GM23338 (cell line): ENCODE measurements at regions not wholly inside any gene's neighbourhood (a gene's known extent, or its start where the extent isn't known, plus 50 kb on each side); places are given as distances from the start of the nearest gene placed in this dataset.

Experiments used
- ATAC-seq: fragments of 200-7000 bp; cut with Tn5 transposase; 3 replicates; pipeline ENCODE4 v1.9.1; 2020
- DNase-seq: peaks from one replicate; pipeline ENCODE4 v3.0.0-alpha.2; 2015; ENCODE audit warnings: low spot score
- H2AFZ ChIP-seq: fragments of 200-600 bp; sonication (generic); 2 replicates; pipeline ENCODE4 v1.8.0; 2016; ENCODE audit warnings: antibody characterized with exemption, mild to moderate bottlenecking, moderate library complexity
- H3F3A ChIP-seq: fragments of 200-600 bp; sonication (generic); replicated peaks from 2 replicates; pipeline ENCODE4 v1.8.0; 2017; ENCODE audit warnings: antibody characterized with exemption, mixed run types, low read depth
- H3K27ac ChIP-seq: fragments of 200-600 bp; sonication (generic); 2 replicates; pipeline ENCODE4 v1.6.1; 2016; ENCODE audit warnings: low read depth
- H3K27me3 ChIP-seq: fragments of 200-600 bp; sonication (generic); 2 replicates; pipeline ENCODE4 v1.8.0; 2016; ENCODE audit warnings: mild to moderate bottlenecking, mixed run types, moderate library complexity; ENCODE audit not compliant: insufficient read depth
- H3K36me3 ChIP-seq: fragments of 200-600 bp; sonication (generic); 2 replicates; pipeline ENCODE4 v1.8.0; 2016; ENCODE audit warnings: mild to moderate bottlenecking; ENCODE audit not compliant: insufficient read depth
- H3K4me1 ChIP-seq: fragments of 200-600 bp; sonication (generic); 2 replicates; pipeline ENCODE4 v1.8.0; 2016; ENCODE audit warnings: mild to moderate bottlenecking, moderate library complexity; ENCODE audit not compliant: insufficient read depth
- H3K4me2 ChIP-seq: fragments of 200-600 bp; sonication (generic); 2 replicates; pipeline ENCODE4 v1.7.1; 2017; ENCODE audit warnings: mixed run types
- H3K4me3 ChIP-seq: fragments of 200-600 bp; sonication (generic); 2 replicates; pipeline ENCODE4 v1.6.1; 2016; ENCODE audit warnings: mixed run types
- H3K79me2 ChIP-seq: fragments of 200-600 bp; sonication (generic); replicated peaks from 2 replicates; pipeline ENCODE4 v1.8.0; 2017; ENCODE audit warnings: mild to moderate bottlenecking; ENCODE audit not compliant: insufficient read depth
- H3K9me2 ChIP-seq: fragments of 200-600 bp; sonication (generic); 2 replicates; pipeline ENCODE4 v1.8.0; 2017; ENCODE audit not compliant: insufficient read depth
- H4K20me1 ChIP-seq: fragments of 200-600 bp; sonication (generic); replicated peaks from 2 replicates; pipeline ENCODE4 v1.8.0; 2017; ENCODE audit warnings: mild to moderate bottlenecking; ENCODE audit not compliant: insufficient read depth
- H3K27ac Mint-ChIP-seq: 2 replicates; pipeline ENCODE4 v1.8.0; 2020; ENCODE audit warnings: inconsistent platforms, mild to moderate bottlenecking, moderate library complexity, mixed read lengths
- H3K27me3 Mint-ChIP-seq: 3 replicates; pipeline ENCODE4 v1.8.0; 2022; ENCODE audit warnings: low read depth, mild to moderate bottlenecking, moderate library complexity, mixed read lengths, inconsistent platforms; ENCODE audit not compliant: insufficient read depth, poor library complexity
- H3K36me3 Mint-ChIP-seq: 3 replicates; pipeline ENCODE4 v1.8.0; 2021; ENCODE audit warnings: low read depth, mild to moderate bottlenecking, inconsistent platforms, moderate library complexity, mixed read lengths
- H3K4me1 Mint-ChIP-seq: 3 replicates; pipeline ENCODE4 v1.8.0; 2020; ENCODE audit warnings: mild to moderate bottlenecking, inconsistent platforms, mixed read lengths
- H3K4me3 Mint-ChIP-seq: 3 replicates; pipeline ENCODE4 v1.8.0; 2021; ENCODE audit warnings: moderate library complexity, mild to moderate bottlenecking, inconsistent platforms, mixed read lengths
- H3K9me3 Mint-ChIP-seq: 3 replicates; pipeline ENCODE4 v1.8.0; 2020; ENCODE audit warnings: moderate library complexity, mild to moderate bottlenecking, inconsistent platforms, mixed read lengths
- CREB1 ChIP-seq: fragments of 250-450 bp; sonication (Bioruptor Pico); IDR thresholded peaks from 2 replicates; pipeline ENCODE4 v1.5.0; 2020; ENCODE audit warnings: low read depth, mild to moderate bottlenecking, moderate library complexity
- ETS1 ChIP-seq: IDR thresholded peaks from 2 replicates; pipeline ENCODE4 v1.6.1; 2016; ENCODE audit warnings: antibody characterized with exemption
- POLR2AphosphoS5 ChIP-seq: IDR thresholded peaks from 2 replicates; pipeline ENCODE4 v1.6.1; 2016; ENCODE audit warnings: antibody characterized with exemption, low read depth
- STAT1 ChIP-seq: IDR thresholded peaks from one replicate; pipeline ENCODE4 v1.6.1; 2016; ENCODE audit warnings: antibody characterized with exemption; ENCODE audit not compliant: unreplicated experiment
- ZNF114 ChIP-seq: fragments of 250-450 bp; sonication (Bioruptor Pico); IDR thresholded peaks from 2 replicates; pipeline ENCODE4 v1.5.0; 2020; ENCODE audit warnings: mild to moderate bottlenecking, moderate library complexity
- ZNF331 ChIP-seq: fragments of 250-450 bp; sonication (Bioruptor Pico); IDR thresholded peaks from 2 replicates; pipeline ENCODE4 v1.5.0; 2020; ENCODE audit warnings: low read depth, mild to moderate bottlenecking, moderate library complexity
- TF ChIP-seq, protein P1 (sequence below): fragments of 250-450 bp; sonication (Bioruptor Pico); IDR thresholded peaks from 2 replicates; pipeline ENCODE4 v1.5.0; 2020; ENCODE audit warnings: mild to moderate bottlenecking, moderate library complexity
- TF ChIP-seq, protein P2 (sequence below), 2 experiments: fragments of 200-600 bp in 1 of 2; sonication (generic) in 1 of 2; conservative IDR thresholded peaks; 2 replicates each; pipeline versions ENCODE4 v1.5.1 to v1.6.1; 2016 to 2017; ENCODE audit warnings: antibody characterized with exemption in 2 of 2, low read depth in 2 of 2, mild to moderate bottlenecking in 2 of 2, moderate library complexity in 1 of 2

DNA sequence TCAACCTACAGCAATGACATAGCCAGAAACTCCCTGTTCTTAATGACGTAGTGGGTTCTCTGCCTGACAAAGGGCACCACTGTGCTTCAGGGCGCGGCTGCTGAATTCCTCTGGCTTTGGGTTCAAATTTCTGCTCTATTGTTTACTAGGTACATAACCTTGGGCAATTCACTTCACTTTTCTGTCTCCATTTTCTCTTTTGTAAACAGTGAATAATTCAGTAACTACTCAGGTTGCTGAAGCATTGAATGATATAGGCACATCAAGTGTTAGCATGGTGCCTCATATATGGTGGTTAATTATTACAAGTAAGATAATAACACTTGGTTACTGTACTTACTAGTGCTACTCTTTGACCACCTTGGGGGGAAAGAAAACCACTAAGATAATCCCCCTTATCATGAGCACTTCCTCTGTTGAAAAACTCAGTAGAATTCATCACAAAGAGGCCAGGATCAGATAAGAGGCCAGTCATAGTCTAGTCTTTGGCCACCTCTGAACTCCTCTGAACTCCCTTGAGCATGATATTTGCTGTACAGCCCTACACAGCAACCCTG, 92.0 kb upstream of the AHR start (continued):
- TF ChIP-seq, protein P1, sequence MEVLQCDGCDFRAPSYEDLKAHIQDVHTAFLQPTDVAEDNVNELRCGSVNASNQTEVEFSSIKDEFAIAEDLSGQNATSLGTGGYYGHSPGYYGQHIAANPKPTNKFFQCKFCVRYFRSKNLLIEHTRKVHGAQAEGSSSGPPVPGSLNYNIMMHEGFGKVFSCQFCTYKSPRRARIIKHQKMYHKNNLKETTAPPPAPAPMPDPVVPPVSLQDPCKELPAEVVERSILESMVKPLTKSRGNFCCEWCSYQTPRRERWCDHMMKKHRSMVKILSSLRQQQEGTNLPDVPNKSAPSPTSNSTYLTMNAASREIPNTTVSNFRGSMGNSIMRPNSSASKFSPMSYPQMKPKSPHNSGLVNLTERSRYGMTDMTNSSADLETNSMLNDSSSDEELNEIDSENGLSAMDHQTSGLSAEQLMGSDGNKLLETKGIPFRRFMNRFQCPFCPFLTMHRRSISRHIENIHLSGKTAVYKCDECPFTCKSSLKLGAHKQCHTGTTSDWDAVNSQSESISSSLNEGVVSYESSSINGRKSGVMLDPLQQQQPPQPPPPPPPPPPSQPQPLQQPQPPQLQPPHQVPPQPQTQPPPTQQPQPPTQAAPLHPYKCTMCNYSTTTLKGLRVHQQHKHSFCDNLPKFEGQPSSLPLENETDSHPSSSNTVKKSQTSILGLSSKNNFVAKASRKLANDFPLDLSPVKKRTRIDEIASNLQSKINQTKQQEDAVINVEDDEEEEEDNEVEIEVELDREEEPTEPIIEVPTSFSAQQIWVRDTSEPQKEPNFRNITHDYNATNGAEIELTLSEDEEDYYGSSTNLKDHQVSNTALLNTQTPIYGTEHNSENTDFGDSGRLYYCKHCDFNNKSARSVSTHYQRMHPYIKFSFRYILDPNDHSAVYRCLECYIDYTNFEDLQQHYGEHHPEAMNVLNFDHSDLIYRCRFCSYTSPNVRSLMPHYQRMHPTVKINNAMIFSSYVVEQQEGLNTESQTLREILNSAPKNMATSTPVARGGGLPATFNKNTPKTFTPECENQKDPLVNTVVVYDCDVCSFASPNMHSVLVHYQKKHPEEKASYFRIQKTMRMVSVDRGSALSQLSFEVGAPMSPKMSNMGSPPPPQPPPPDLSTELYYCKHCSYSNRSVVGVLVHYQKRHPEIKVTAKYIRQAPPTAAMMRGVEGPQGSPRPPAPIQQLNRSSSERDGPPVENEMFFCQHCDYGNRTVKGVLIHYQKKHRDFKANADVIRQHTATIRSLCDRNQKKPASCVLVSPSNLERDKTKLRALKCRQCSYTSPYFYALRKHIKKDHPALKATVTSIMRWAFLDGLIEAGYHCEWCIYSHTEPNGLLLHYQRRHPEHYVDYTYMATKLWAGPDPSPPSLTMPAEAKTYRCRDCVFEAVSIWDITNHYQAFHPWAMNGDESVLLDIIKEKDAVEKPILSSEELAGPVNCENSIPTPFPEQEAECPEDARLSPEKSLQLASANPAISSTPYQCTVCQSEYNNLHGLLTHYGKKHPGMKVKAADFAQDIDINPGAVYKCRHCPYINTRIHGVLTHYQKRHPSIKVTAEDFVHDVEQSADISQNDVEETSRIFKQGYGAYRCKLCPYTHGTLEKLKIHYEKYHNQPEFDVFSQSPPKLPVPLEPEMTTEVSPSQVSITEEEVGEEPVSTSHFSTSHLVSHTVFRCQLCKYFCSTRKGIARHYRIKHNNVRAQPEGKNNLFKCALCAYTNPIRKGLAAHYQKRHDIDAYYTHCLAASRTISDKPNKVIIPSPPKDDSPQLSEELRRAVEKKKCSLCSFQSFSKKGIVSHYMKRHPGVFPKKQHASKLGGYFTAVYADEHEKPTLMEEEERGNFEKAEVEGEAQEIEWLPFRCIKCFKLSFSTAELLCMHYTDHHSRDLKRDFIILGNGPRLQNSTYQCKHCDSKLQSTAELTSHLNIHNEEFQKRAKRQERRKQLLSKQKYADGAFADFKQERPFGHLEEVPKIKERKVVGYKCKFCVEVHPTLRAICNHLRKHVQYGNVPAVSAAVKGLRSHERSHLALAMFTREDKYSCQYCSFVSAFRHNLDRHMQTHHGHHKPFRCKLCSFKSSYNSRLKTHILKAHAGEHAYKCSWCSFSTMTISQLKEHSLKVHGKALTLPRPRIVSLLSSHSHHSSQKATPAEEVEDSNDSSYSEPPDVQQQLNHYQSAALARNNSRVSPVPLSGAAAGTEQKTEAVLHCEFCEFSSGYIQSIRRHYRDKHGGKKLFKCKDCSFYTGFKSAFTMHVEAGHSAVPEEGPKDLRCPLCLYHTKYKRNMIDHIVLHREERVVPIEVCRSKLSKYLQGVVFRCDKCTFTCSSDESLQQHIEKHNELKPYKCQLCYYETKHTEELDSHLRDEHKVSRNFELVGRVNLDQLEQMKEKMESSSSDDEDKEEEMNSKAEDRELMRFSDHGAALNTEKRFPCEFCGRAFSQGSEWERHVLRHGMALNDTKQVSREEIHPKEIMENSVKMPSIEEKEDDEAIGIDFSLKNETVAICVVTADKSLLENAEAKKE (CRISPR knock-in tag), result no peak

DNA sequence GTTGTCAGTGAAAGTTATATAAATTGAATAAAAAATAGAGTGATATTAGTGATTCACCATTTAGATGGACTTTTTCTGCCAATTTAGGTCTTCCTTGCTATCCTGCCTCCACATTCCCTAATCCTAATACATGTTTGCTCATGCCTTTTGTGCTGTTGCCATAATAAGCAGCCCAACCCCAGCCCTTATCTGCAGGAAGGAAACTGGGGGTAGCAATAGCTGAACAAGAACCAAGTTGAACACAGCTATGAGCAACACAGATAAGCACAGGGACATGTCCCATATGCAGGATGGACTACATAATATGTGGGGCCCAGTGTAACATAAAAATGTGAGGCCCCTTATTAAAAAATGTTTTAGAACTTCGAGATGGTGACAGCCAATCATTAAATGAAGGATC, 91.2 kb upstream of the AHR start:
- H3K4me3 ChIP-seq, result no peak overlapping the region
- no peak overlapping the region for H3K27ac Mint-ChIP-seq
- H3K9me2 ChIP-seq, result no peaks in the 10 kb centered on the region; the same call in 1 of the 2 replicates
- no peaks in the 10 kb centered on the region; the same call in 2 of the 3 replicates for H3K9me3 Mint-ChIP-seq
- peaks cover 2% of the 10 kb centered on the region for H3K27me3 Mint-ChIP-seq
- no peaks in the 10 kb centered on the region for H3K4me1 Mint-ChIP-seq
- H3K36me3 ChIP-seq, result no peaks in the 10 kb centered on the region
- H2AFZ ChIP-seq, result no peak overlapping the region
- no peak overlapping the region for H3K4me2 ChIP-seq
- H3K4me3 Mint-ChIP-seq, result no peak overlapping the region
- no peaks in the 10 kb centered on the region for H3K36me3 Mint-ChIP-seq
- no peaks in the 10 kb centered on the region for H3K4me1 ChIP-seq
- no peak overlapping the region for H3K27ac ChIP-seq
- no peaks in the 10 kb centered on the region for H3K27me3 ChIP-seq
- H3K79me2 ChIP-seq, result no peaks in the 10 kb centered on the region
- H3F3A ChIP-seq, result no peaks in the 10 kb centered on the region
- ATAC-seq (no peak), DNase-seq (no peak)
- no peaks in the 10 kb centered on the region for H4K20me1 ChIP-seq
- TF ChIP-seq STAT1 (no peak), ETS1 (no peak), CREB1 (CRISPR knock-in tag) (no peak), ZNF331 (CRISPR knock-in tag) (no peak), ZNF114 (CRISPR knock-in tag) (no peak), POLR2AphosphoS5 (no peak)
- TF ChIP-seq, protein P2, sequence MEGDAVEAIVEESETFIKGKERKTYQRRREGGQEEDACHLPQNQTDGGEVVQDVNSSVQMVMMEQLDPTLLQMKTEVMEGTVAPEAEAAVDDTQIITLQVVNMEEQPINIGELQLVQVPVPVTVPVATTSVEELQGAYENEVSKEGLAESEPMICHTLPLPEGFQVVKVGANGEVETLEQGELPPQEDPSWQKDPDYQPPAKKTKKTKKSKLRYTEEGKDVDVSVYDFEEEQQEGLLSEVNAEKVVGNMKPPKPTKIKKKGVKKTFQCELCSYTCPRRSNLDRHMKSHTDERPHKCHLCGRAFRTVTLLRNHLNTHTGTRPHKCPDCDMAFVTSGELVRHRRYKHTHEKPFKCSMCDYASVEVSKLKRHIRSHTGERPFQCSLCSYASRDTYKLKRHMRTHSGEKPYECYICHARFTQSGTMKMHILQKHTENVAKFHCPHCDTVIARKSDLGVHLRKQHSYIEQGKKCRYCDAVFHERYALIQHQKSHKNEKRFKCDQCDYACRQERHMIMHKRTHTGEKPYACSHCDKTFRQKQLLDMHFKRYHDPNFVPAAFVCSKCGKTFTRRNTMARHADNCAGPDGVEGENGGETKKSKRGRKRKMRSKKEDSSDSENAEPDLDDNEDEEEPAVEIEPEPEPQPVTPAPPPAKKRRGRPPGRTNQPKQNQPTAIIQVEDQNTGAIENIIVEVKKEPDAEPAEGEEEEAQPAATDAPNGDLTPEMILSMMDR (conservative IDR thresholded peaks at IDR 0.05; ENCODE audit: low read depth in 2 of 2), result no peak
